CD14-positive monocyte (primary cell): ENCODE measurements at regions not wholly inside any gene's neighbourhood (a gene's known extent, or its start where the extent isn't known, plus 50 kb on each side); places are given as distances from the start of the nearest gene placed in this dataset.

Experiments used
- DNase-seq, 3 donors: peaks; one replicate each; pipeline ENCODE4 v3.0.0-alpha.2; 2011 to 2022
- H2AFZ ChIP-seq: 2 replicates; pipeline ENCODE4 v1.6.0; 2012; ENCODE audit warnings: mild to moderate bottlenecking, low read depth, low read length, inconsistent platforms; ENCODE audit not compliant: insufficient read depth, poor library complexity, severe bottlenecking
- H3K27ac ChIP-seq, 2 donors: 1 replicate in 1 of 2; 2 replicates in 1 of 2; pipeline ENCODE4 v1.5.1; 2012 to 2013; ENCODE audit warnings: low read length in 2 of 2, control low read depth in 1 of 2, inconsistent platforms in 1 of 2, low read depth in 1 of 2, mild to moderate bottlenecking in 1 of 2
- H3K27me3 ChIP-seq, 2 donors: one replicate each; pipeline versions ENCODE4 v1.6.0 to v1.6.1; 2011 to 2013; ENCODE audit warnings: low read length in 2 of 2; ENCODE audit not compliant: control insufficient read depth in 2 of 2, insufficient read depth in 2 of 2
- H3K36me3 ChIP-seq, 2 donors: replicated peaks in 1 of 2; 1 replicate in 1 of 2; 2 replicates in 1 of 2; pipeline versions ENCODE4 v1.5.1 to v1.6.1; 2012 to 2013; ENCODE audit warnings: low read length in 2 of 2, control low read depth in 1 of 2, inconsistent platforms in 1 of 2, mild to moderate bottlenecking in 1 of 2; ENCODE audit not compliant: insufficient read depth in 2 of 2, control insufficient read depth in 1 of 2
- H3K4me1 ChIP-seq, 2 donors: 1 replicate in 1 of 2; 2 replicates in 1 of 2; pipeline versions ENCODE4 v1.5.1 to v1.6.1; 2012 to 2013; ENCODE audit warnings: low read length in 2 of 2, control low read depth in 1 of 2, inconsistent platforms in 1 of 2, mild to moderate bottlenecking in 1 of 2, moderate library complexity in 1 of 2; ENCODE audit not compliant: insufficient read depth in 2 of 2, control insufficient read depth in 1 of 2
- H3K4me2 ChIP-seq: replicated peaks from 2 replicates; pipeline ENCODE3; 2012; ENCODE audit warnings: low read length, moderate library complexity, mild to moderate bottlenecking; ENCODE audit not compliant: poor library complexity, severe bottlenecking; ENCODE audit errors: extremely low read depth
- H3K4me3 ChIP-seq, 3 experiments: fragments of 200-600 bp in 1 of 3; sonication (generic) in 1 of 3; replicated peaks in 1 of 3; 1 replicate in 2 of 3; 2 replicates in 1 of 3; pipeline ENCODE4 v1.5.1; 2011 to 2013; ENCODE audit warnings: low read length in 3 of 3, mild to moderate bottlenecking in 3 of 3, control low read depth in 2 of 3, low read depth in 2 of 3, inconsistent platforms in 1 of 3, moderate library complexity in 1 of 3
- H3K79me2 ChIP-seq: 2 replicates; pipeline ENCODE4 v1.6.0; 2012; ENCODE audit warnings: mild to moderate bottlenecking, control low read depth, inconsistent platforms, low read length, moderate library complexity; ENCODE audit not compliant: insufficient read depth
- H3K9ac ChIP-seq: 2 replicates; pipeline ENCODE4 v1.6.0; 2017; ENCODE audit warnings: low read length, mild to moderate bottlenecking; ENCODE audit not compliant: insufficient read depth, poor library complexity, severe bottlenecking
- H3K9me3 ChIP-seq, 2 donors: replicated peaks in 1 of 2; 1 replicate in 1 of 2; 2 replicates in 1 of 2; pipeline versions ENCODE4 v1.5.1 to v1.6.1; 2012 to 2013; ENCODE audit warnings: low read length in 2 of 2, control low read depth in 1 of 2; ENCODE audit not compliant: control insufficient read depth in 1 of 2, insufficient read depth in 1 of 2
- H4K20me1 ChIP-seq: 2 replicates; pipeline ENCODE4 v1.6.0; 2012; ENCODE audit warnings: mild to moderate bottlenecking, low read length, control low read depth, moderate library complexity; ENCODE audit not compliant: insufficient read depth
- H3K27ac Mint-ChIP-seq, 7 donors: one replicate each; pipeline ENCODE4 v1.8.0; 2020; ENCODE audit warnings: mild to moderate bottlenecking in 7 of 7, mixed read lengths in 7 of 7, moderate library complexity in 6 of 7, inconsistent platforms in 2 of 7
- H3K27me3 Mint-ChIP-seq, 3 donors: one replicate each; pipeline ENCODE4 v1.8.0; 2021 to 2022; ENCODE audit warnings: low read depth in 3 of 3, mild to moderate bottlenecking in 3 of 3, mixed read lengths in 3 of 3, moderate library complexity in 3 of 3, inconsistent platforms in 1 of 3
- H3K36me3 Mint-ChIP-seq, 2 donors: one replicate each; pipeline ENCODE4 v1.8.0; 2020; ENCODE audit warnings: mixed read lengths in 2 of 2, inconsistent platforms in 1 of 2, mild to moderate bottlenecking in 1 of 2
- H3K4me1 Mint-ChIP-seq: one replicate; pipeline ENCODE4 v1.8.0; 2020; ENCODE audit warnings: mild to moderate bottlenecking, mixed read lengths
- H3K4me3 Mint-ChIP-seq, 2 donors: one replicate each; pipeline ENCODE4 v1.8.0; 2020; ENCODE audit warnings: mild to moderate bottlenecking in 2 of 2, mixed read lengths in 2 of 2, moderate library complexity in 1 of 2
- H3K9me3 Mint-ChIP-seq, 7 donors: one replicate each; pipeline ENCODE4 v1.8.0; 2020 to 2022; ENCODE audit warnings: mixed read lengths in 7 of 7, mild to moderate bottlenecking in 6 of 7, moderate library complexity in 6 of 7, inconsistent platforms in 2 of 7
- WGBS: methylation state at CpG from one replicate; pipeline ENCODE4 v1.1.5; 2013; ENCODE audit warnings: missing lambda C conversion rate; ENCODE audit not compliant: insufficient coverage; 5-methylcytosine and 5-hydroxymethylcytosine counted together
- intact Hi-C, 2 donors: fragments of 100-400 bp; cut with micrococcal nuclease; formaldehyde crosslinking; loops; one replicate each; pipeline versions ENCODE4 v1.15.0 to v1.15.1; 2023
- TF ChIP-seq, protein P1 (sequence below): fragments of 200-600 bp; IDR thresholded peaks from one replicate; pipeline ENCODE4 v1.8.0; 2022; ENCODE audit warnings: antibody characterized with exemption, mild to moderate bottlenecking

DNA sequence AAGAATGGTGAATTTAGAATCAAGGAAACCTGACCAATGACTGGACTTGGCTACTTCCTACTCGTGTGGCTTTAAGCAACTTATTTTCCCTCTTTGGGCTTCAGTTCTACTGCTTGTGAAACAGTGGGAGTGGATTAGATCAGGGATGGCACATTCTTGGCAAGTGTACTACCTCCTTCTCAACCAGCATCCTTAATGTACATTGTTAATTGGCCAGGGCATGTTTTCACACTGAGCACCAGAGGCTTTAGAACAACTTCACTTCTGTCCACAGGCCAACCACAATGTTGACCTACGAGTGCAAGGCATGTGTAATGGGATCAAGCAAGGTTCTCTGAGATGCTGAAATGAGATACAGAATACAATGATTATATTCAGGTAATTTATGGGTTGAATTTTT, 315.3 kb downstream of the ADRA2A start:
- no peak for DNase-seq
- Histone ChIP-seq H3K9ac (no peak overlapping the region), H3K4me1 (no peaks in the 10 kb centered on the region), H3K36me3 (no peaks in the 10 kb centered on the region), H3K4me3 (no peak overlapping the region), H3K9me3 (peaks cover 0 to 4% of the 10 kb centered on the region in 2 donors), H3K4me2 (no peak overlapping the region), H3K27ac (no peak overlapping the region), H4K20me1 (no peaks in the 10 kb centered on the region), H3K79me2 (no peaks in the 10 kb centered on the region), H2AFZ (no peak overlapping the region), H3K27me3 (no peaks in the 10 kb centered on the region)
- peaks cover 0 to 2% (median 0%) of the 10 kb centered on the region in 3 donors for H3K27me3 Mint-ChIP-seq
- no peaks in the 10 kb centered on the region for H3K4me1 Mint-ChIP-seq
- no peaks in the 10 kb centered on the region for H3K36me3 Mint-ChIP-seq
- no peak overlapping the region for H3K27ac Mint-ChIP-seq
- H3K4me3 Mint-ChIP-seq, result no peak overlapping the region
- WGBS, result no CpG with 5 or more reads among the region's 2 CpGs
- peaks cover 0 to 3% (median 0%) of the 10 kb centered on the region in 7 donors for H3K9me3 Mint-ChIP-seq
- TF ChIP-seq, protein P1, sequence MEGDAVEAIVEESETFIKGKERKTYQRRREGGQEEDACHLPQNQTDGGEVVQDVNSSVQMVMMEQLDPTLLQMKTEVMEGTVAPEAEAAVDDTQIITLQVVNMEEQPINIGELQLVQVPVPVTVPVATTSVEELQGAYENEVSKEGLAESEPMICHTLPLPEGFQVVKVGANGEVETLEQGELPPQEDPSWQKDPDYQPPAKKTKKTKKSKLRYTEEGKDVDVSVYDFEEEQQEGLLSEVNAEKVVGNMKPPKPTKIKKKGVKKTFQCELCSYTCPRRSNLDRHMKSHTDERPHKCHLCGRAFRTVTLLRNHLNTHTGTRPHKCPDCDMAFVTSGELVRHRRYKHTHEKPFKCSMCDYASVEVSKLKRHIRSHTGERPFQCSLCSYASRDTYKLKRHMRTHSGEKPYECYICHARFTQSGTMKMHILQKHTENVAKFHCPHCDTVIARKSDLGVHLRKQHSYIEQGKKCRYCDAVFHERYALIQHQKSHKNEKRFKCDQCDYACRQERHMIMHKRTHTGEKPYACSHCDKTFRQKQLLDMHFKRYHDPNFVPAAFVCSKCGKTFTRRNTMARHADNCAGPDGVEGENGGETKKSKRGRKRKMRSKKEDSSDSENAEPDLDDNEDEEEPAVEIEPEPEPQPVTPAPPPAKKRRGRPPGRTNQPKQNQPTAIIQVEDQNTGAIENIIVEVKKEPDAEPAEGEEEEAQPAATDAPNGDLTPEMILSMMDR, result no peak
- intact Hi-C loops, result no loop called here

DNA sequence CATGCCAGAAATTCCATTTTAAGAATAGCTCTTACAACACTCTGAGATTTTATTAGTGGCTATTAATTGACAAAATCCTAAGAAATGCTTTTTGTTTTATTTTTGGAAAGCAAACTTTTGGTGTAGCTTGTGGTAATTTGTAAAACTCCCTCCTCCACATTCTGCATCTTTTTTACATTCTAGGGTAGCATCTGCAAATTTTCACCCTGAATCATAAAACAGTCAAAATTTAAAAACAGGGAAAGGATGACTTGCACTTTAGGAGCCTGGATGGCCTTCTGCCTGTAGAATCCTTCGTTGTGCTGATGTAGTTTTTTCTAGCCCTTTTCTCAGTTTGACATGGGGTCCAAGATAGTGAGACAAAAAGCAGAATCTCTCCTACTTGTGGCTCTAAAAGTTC, 316.1 kb downstream of the ADRA2A start:
- Histone ChIP-seq H3K9ac (no peak overlapping the region), H3K79me2 (no peaks in the 10 kb centered on the region), H4K20me1 (no peaks in the 10 kb centered on the region), H3K9me3 (peaks cover 0 to 4% of the 10 kb centered on the region in 2 donors), H3K27ac (no peak overlapping the region), H3K4me3 (no peak overlapping the region), H3K27me3 (no peaks in the 10 kb centered on the region), H3K4me1 (no peaks in the 10 kb centered on the region), H2AFZ (no peak overlapping the region), H3K4me2 (no peak overlapping the region), H3K36me3 (no peaks in the 10 kb centered on the region)
- Mint-ChIP-seq H3K27me3 (peaks cover 0 to 2% (median 0%) of the 10 kb centered on the region in 3 donors), H3K4me3 (no peak overlapping the region), H3K4me1 (no peaks in the 10 kb centered on the region), H3K27ac (no peak overlapping the region), H3K36me3 (no peaks in the 10 kb centered on the region), H3K9me3 (peaks cover 0 to 3% (median 0%) of the 10 kb centered on the region in 7 donors)
- no peak for DNase-seq
- TF ChIP-seq, protein P1, result no peak
- intact Hi-C loops, result no loop called here
- no CpG with 5 or more reads among the region's 1 CpG for WGBS
